ENCODE measurements at regions not wholly inside any gene's neighbourhood (a gene's known extent, or its start where the extent isn't known, plus 50 kb on each side); places are given as distances from the start of the nearest gene placed in this dataset.

DNA sequence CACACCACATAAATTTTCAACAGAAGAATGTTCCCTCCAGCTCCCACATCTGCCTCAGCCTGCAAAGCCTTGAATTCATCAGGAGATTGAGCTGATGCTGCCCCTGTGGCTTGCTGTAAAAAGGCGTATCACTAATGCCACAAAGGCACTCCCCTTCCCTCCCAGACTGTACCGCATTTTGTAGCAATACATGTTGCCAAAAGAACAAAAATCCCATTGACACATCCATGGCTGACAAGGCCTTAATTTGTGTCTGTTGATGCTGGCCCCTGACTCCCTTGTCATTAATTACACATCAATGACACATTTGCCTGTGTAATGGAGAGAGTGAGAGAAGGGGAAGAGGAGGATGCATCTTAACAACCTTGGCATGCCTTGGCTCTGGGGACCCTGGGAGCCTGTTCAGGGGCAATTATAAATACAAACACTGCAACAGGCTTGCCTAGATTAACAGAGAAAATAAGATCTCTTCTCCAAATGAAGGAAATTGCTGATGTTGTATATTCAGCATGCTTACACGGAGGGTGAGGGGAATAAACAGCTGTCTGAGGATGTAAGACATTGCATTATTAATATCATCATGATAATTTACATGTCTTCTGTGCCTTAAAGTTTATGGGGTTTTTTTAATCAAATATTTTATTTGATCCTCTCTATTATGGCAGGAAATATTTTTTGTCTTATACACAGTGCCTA, 264.0 kb downstream of the SUCLG1 start:
- TF ChIP-seq, protein P1, sequence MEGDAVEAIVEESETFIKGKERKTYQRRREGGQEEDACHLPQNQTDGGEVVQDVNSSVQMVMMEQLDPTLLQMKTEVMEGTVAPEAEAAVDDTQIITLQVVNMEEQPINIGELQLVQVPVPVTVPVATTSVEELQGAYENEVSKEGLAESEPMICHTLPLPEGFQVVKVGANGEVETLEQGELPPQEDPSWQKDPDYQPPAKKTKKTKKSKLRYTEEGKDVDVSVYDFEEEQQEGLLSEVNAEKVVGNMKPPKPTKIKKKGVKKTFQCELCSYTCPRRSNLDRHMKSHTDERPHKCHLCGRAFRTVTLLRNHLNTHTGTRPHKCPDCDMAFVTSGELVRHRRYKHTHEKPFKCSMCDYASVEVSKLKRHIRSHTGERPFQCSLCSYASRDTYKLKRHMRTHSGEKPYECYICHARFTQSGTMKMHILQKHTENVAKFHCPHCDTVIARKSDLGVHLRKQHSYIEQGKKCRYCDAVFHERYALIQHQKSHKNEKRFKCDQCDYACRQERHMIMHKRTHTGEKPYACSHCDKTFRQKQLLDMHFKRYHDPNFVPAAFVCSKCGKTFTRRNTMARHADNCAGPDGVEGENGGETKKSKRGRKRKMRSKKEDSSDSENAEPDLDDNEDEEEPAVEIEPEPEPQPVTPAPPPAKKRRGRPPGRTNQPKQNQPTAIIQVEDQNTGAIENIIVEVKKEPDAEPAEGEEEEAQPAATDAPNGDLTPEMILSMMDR (conservative IDR thresholded peaks at IDR 0.05; ENCODE audit: low read depth, low read length), result no peak
- TF ChIP-seq EZH2 (IDR thresholded peaks at IDR 0.05; ENCODE audit: borderline replicate concordance, low read depth, low read length, poor library complexity, severe bottlenecking), result no peak

Data from A673 (cell line).